ENCODE measurements at regions not wholly inside any gene's neighbourhood (a gene's known extent, or its start where the extent isn't known, plus 50 kb on each side); places are given as distances from the start of the nearest gene placed in this dataset.

DNA sequence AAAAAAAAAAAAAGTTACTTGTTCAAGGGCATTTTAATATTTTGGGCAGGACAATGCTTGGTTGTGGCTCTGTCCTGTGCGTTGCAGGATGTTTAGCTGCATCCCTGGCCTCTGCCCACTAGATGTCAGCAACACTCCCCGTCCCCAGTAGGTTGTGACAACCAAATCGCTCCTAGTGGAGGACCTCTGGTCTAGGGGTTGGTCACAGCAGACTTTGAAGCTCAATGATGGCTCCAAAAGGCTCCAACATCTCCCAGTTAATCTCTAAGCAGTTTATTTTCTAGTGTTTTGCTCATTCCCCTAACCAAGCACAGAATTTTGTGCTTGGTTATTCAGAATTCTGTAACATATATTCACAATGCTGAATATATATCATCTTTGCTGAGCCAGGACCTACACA is 67.0 kb downstream of the CHRNA1 start:
- H3K4me1 ChIP-seq = no peaks in the 10 kb centered on the region
- DNase-seq = no peak
- no peak overlapping the region for H3K4me3 ChIP-seq
- no peaks in the 10 kb centered on the region for H3K9me3 ChIP-seq
- no peaks in the 10 kb centered on the region for H3K27me3 ChIP-seq
- H3K27ac ChIP-seq = no peak overlapping the region
- no peaks in the 10 kb centered on the region for H3K36me3 ChIP-seq
- intact Hi-C loops (cut with DNase I) = no loop called here
- TF ChIP-seq POLR2A (IDR thresholded peaks at IDR 0.05) = no peak
- TF ChIP-seq, protein P1, sequence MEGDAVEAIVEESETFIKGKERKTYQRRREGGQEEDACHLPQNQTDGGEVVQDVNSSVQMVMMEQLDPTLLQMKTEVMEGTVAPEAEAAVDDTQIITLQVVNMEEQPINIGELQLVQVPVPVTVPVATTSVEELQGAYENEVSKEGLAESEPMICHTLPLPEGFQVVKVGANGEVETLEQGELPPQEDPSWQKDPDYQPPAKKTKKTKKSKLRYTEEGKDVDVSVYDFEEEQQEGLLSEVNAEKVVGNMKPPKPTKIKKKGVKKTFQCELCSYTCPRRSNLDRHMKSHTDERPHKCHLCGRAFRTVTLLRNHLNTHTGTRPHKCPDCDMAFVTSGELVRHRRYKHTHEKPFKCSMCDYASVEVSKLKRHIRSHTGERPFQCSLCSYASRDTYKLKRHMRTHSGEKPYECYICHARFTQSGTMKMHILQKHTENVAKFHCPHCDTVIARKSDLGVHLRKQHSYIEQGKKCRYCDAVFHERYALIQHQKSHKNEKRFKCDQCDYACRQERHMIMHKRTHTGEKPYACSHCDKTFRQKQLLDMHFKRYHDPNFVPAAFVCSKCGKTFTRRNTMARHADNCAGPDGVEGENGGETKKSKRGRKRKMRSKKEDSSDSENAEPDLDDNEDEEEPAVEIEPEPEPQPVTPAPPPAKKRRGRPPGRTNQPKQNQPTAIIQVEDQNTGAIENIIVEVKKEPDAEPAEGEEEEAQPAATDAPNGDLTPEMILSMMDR (IDR thresholded peaks at IDR 0.05) = peak; percentile 26 to 61 (median 56)
- 3 to 5% methylated on average over 3 of the region's 3 CpGs for WGBS, 2 donors

DNA sequence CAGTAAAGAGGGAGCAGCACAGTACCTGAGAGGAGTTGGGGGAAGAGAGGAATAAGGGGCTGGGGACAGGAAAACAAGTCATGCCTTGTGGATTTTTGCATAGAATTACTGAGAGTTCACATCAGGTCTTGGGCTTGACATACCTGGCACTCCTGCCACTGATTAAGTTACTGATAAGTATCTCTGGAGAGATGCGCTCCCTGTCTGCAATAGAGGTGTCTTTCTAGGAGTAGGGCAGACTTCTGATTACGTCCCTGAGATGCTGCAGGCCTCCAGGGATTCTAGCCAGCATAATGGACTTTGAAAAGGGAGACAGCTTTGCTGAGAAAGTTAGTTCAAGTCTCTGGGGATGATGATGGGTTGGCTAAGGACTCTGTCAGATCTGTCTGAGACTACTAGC is 69.4 kb downstream of the CHRNA1 start:
- no peaks in the 10 kb centered on the region for H3K36me3 ChIP-seq
- no peak overlapping the region for H3K4me3 ChIP-seq
- no peak for DNase-seq
- no peaks in the 10 kb centered on the region for H3K4me1 ChIP-seq
- no peaks in the 10 kb centered on the region for H3K27me3 ChIP-seq
- TF ChIP-seq, protein P1 (IDR thresholded peaks at IDR 0.05) = no peak
- TF ChIP-seq POLR2A (IDR thresholded peaks at IDR 0.05) = no peak
- no peak for TF ChIP-seq POLR2AphosphoS5 (IDR thresholded peaks at IDR 0.05)
- no peak for TF ChIP-seq EP300 (IDR thresholded peaks at IDR 0.05)
- H3K27ac ChIP-seq = no peak overlapping the region
- no peaks in the 10 kb centered on the region for H3K9me3 ChIP-seq
- intact Hi-C loops (cut with DNase I) = no loop called here
- WGBS, 2 donors = 56 to 62% methylated on average over 2 of the region's 2 CpGs

DNA sequence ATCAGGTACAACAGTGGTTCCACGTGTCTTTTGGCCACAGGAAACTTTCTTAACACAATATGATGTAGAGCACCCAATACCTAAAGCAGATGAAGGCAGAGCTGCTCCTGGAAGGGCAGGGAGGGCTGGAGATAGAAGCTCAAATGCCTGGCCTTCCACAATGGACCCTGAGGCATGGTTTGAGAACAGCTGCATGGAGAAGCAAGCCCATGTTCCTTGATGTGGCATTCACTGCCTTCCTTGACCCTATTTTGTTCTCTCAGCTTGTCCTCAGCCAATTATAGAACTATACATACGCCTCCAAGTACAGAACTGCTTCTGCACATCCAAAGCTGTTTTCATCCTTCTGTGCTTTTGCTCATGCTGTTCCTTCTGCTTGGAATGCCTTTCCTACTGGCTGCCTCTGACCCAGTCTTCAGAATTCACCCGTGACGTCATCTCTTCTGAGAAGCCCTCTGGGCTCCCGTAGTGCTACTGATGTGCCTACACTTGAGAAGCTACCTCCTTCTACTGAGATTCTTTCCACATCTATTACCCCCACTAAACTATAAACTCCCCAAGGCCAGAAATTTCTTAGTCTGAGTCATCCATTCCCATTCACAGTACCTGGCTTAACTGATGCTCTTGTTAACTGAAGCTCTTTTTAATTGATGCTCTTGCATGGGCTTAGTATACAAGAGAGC is 69.9 kb downstream of the CHRNA1 start:
- WGBS, 2 donors = 84 to 88% methylated on average over 5 of the region's 5 CpGs
- Histone ChIP-seq H3K4me1 (no peaks in the 10 kb centered on the region), H3K36me3 (no peaks in the 10 kb centered on the region), H3K27me3 (no peaks in the 10 kb centered on the region), H3K9me3 (no peaks in the 10 kb centered on the region), H3K4me3 (no peak overlapping the region), H3K27ac (no peak overlapping the region)
- TF ChIP-seq EP300 (IDR thresholded peaks at IDR 0.05) = no peak
- TF ChIP-seq, protein P1 (IDR thresholded peaks at IDR 0.05) = no peak
- TF ChIP-seq POLR2AphosphoS5 (IDR thresholded peaks at IDR 0.05) = no peak
- no peak for TF ChIP-seq POLR2A (IDR thresholded peaks at IDR 0.05)
- intact Hi-C loops (cut with DNase I) = no loop called here
- no peak for DNase-seq

DNA sequence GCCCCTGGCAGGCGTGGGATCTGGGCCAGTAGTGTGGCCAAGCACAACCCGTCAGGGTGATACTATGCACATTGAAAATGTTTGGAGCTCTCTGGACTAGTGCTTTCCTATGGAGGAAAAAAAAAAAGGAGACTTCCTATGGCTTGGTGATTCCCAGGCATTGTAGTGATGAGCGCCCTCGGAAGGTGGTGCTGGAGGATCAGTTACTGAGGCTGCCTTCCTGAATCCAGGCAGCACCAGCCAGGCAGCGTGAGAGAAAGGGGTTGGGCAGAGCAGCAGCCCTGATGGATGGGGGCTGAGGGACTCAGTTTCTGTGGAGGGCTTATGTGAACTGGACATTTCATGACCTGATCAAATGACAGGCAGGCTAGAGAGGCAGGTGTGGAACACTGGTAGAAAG is 70.9 kb downstream of the CHRNA1 start:
- Histone ChIP-seq H3K9me3 (no peaks in the 10 kb centered on the region), H3K4me1 (no peaks in the 10 kb centered on the region), H3K27me3 (no peaks in the 10 kb centered on the region), H3K27ac (no peak overlapping the region), H3K36me3 (no peaks in the 10 kb centered on the region), H3K4me3 (no peak overlapping the region)
- intact Hi-C loops (cut with DNase I) = no loop called here
- TF ChIP-seq, protein P1 (IDR thresholded peaks at IDR 0.05) = no peak
- TF ChIP-seq EP300 (IDR thresholded peaks at IDR 0.05) = no peak
- TF ChIP-seq POLR2AphosphoS5 (IDR thresholded peaks at IDR 0.05) = no peak
- TF ChIP-seq POLR2A (IDR thresholded peaks at IDR 0.05) = no peak
- WGBS, 2 donors = 92 to 95% methylated on average over 5 of the region's 5 CpGs
- no peak for DNase-seq
